Hepatocyte (in vitro differentiated cells): ENCODE measurements at regions not wholly inside any gene's neighbourhood (a gene's known extent, or its start where the extent isn't known, plus 50 kb on each side); places are given as distances from the start of the nearest gene placed in this dataset.

ENCODE experiments used
- DNase-seq: peaks from one replicate; pipeline ENCODE4 v3.0.0-alpha.2; 2016; ENCODE audit warnings: low spot score
- H2AFZ ChIP-seq: fragments of 200-600 bp; sonication (generic); 2 replicates; pipeline ENCODE4 v1.6.0; 2016; ENCODE audit warnings: antibody characterized with exemption, mild to moderate bottlenecking
- H3K27ac ChIP-seq: fragments of 200-600 bp; sonication (generic); 2 replicates; pipeline ENCODE4 v1.5.1; 2016; ENCODE audit warnings: mild to moderate bottlenecking
- H3K27me3 ChIP-seq: fragments of 200-600 bp; sonication (generic); 2 replicates; pipeline ENCODE4 v1.6.1; 2016
- H3K36me3 ChIP-seq: fragments of 200-600 bp; sonication (generic); replicated peaks from 2 replicates; pipeline ENCODE4 v1.5.1; 2016; ENCODE audit warnings: low read depth; ENCODE audit not compliant: insufficient read depth
- H3K4me1 ChIP-seq: fragments of 200-600 bp; sonication (generic); 2 replicates; pipeline ENCODE4 v1.5.1; 2016; ENCODE audit warnings: mild to moderate bottlenecking, moderate library complexity; ENCODE audit not compliant: insufficient read depth
- H3K4me2 ChIP-seq: fragments of 200-600 bp; sonication (generic); 2 replicates; pipeline ENCODE4 v1.6.0; 2016
- H3K4me3 ChIP-seq: fragments of 200-600 bp; sonication (generic); 2 replicates; pipeline ENCODE4 v1.5.1; 2016; ENCODE audit warnings: mild to moderate bottlenecking
- H3K79me2 ChIP-seq: fragments of 200-600 bp; sonication (generic); 2 replicates; pipeline ENCODE4 v1.6.0; 2017; ENCODE audit warnings: mild to moderate bottlenecking
- H3K9me2 ChIP-seq: fragments of 200-600 bp; sonication (generic); replicated peaks from 2 replicates; pipeline ENCODE4 v1.6.0; 2017; ENCODE audit warnings: mild to moderate bottlenecking; ENCODE audit not compliant: insufficient read depth
- H3K9me3 ChIP-seq: fragments of 200-600 bp; sonication (generic); 2 replicates; pipeline ENCODE4 v1.5.1; 2016; ENCODE audit warnings: low read depth, mild to moderate bottlenecking
- H4K20me1 ChIP-seq: fragments of 200-600 bp; sonication (generic); 2 replicates; pipeline ENCODE4 v1.6.0; 2016; ENCODE audit warnings: mild to moderate bottlenecking; ENCODE audit not compliant: insufficient read depth, poor library complexity, severe bottlenecking
- EZH2 ChIP-seq: fragments of 200-600 bp; sonication (generic); IDR thresholded peaks from 2 replicates; pipeline ENCODE4 v1.6.1; 2016; ENCODE audit warnings: antibody characterized with exemption, mild to moderate bottlenecking, borderline replicate concordance
- EZH2phosphoT487 ChIP-seq: fragments of 200-600 bp; sonication (generic); IDR thresholded peaks from one replicate; pipeline ENCODE4 v1.6.1; 2018; ENCODE audit warnings: antibody characterized with exemption, mild to moderate bottlenecking, low read depth, moderate library complexity; ENCODE audit not compliant: unreplicated experiment, severe bottlenecking
- WGBS: methylation state at CpG from one replicate; pipeline ENCODE4 v1.1.6; 2016; ENCODE audit warnings: low lambda C conversion rate; ENCODE audit errors: missing lambda C conversion rate; 5-methylcytosine and 5-hydroxymethylcytosine counted together
- TF ChIP-seq, protein P1 (sequence below): fragments of 200-600 bp; sonication (generic); IDR thresholded peaks from 2 replicates; pipeline ENCODE4 v1.5.1; 2016; ENCODE audit warnings: antibody characterized with exemption, mild to moderate bottlenecking; ENCODE audit not compliant: poor library complexity

DNA sequence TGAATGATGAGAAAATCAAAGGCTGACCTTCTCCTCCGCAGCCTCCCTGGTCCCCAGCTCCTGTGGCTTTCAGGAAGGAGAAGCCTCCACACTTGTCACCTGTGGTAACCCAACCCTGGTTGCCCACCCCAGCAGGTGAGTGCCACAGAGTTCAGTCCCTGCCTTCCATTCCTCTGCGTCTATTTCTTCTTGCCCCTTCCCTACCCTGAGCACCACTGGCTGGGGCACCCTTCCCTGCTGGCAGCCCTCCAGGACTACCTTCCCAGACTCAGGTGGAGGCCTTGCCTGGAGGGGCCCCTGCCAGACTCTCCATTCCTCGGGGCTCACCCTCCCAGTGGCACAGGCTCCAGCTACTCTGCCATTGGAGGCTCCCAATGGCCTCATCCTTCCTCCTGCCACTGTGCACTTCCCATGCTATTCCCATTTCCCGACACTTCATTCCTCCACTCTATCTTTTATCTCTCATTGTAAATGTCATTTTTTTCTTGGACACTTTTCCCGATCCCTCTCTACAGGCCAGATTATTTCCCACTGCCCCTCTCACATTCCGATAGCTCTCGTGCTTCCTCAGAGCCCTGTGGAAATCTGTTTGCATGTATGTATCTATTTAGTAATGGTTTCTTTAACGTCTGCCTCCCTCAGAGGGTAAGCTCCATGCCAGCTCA lies 90.6 kb upstream of the PCBD1 start:
- 72% methylated on average over 8 of the region's 8 CpGs for WGBS
- TF ChIP-seq EZH2phosphoT487 = no peak
- no peak for TF ChIP-seq EZH2
- TF ChIP-seq, protein P1, sequence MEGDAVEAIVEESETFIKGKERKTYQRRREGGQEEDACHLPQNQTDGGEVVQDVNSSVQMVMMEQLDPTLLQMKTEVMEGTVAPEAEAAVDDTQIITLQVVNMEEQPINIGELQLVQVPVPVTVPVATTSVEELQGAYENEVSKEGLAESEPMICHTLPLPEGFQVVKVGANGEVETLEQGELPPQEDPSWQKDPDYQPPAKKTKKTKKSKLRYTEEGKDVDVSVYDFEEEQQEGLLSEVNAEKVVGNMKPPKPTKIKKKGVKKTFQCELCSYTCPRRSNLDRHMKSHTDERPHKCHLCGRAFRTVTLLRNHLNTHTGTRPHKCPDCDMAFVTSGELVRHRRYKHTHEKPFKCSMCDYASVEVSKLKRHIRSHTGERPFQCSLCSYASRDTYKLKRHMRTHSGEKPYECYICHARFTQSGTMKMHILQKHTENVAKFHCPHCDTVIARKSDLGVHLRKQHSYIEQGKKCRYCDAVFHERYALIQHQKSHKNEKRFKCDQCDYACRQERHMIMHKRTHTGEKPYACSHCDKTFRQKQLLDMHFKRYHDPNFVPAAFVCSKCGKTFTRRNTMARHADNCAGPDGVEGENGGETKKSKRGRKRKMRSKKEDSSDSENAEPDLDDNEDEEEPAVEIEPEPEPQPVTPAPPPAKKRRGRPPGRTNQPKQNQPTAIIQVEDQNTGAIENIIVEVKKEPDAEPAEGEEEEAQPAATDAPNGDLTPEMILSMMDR = no peak
- Histone ChIP-seq H3K27me3 (no peaks in the 10 kb centered on the region), H3K9me3 (no peaks in the 10 kb centered on the region), H4K20me1 (no peaks in the 10 kb centered on the region), H3K79me2 (no peaks in the 10 kb centered on the region), H3K4me1 (no peaks in the 10 kb centered on the region), H3K36me3 (no peaks in the 10 kb centered on the region), H3K9me2 (no peaks in the 10 kb centered on the region), H3K27ac (no peak overlapping the region), H3K4me3 (no peak overlapping the region), H2AFZ (no peak overlapping the region), H3K4me2 (no peak overlapping the region)
- no peak for DNase-seq

DNA sequence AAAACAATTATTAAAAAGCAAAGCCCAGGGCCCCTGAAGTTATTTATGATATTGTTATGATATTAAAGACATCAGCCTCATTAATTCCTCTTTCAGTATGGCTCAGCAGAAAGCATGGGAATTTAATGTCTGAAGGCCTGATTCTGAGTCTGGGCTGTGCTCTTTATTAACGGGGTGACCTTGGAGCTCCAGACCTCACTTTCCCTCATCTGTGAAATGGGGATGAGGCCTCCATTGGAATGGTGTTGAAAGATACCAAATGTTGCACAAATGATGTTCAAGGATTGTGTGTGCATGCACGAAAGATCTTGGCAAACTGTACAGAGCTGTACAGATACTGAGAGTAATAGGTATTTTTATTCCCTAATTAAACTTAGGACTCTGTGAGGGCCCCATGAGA lies 92.3 kb upstream of the PCBD1 start:
- Histone ChIP-seq H3K36me3 (no peaks in the 10 kb centered on the region), H3K4me2 (no peak overlapping the region), H3K27me3 (no peaks in the 10 kb centered on the region), H4K20me1 (no peaks in the 10 kb centered on the region), H2AFZ (no peak overlapping the region), H3K27ac (no peak overlapping the region), H3K9me3 (no peaks in the 10 kb centered on the region), H3K79me2 (no peaks in the 10 kb centered on the region), H3K4me3 (no peak overlapping the region), H3K4me1 (peaks cover 5% of the 10 kb centered on the region), H3K9me2 (no peaks in the 10 kb centered on the region)
- TF ChIP-seq, protein P1 = no peak
- no peak for DNase-seq
- 85% methylated on average over 2 of the region's 2 CpGs for WGBS

DNA sequence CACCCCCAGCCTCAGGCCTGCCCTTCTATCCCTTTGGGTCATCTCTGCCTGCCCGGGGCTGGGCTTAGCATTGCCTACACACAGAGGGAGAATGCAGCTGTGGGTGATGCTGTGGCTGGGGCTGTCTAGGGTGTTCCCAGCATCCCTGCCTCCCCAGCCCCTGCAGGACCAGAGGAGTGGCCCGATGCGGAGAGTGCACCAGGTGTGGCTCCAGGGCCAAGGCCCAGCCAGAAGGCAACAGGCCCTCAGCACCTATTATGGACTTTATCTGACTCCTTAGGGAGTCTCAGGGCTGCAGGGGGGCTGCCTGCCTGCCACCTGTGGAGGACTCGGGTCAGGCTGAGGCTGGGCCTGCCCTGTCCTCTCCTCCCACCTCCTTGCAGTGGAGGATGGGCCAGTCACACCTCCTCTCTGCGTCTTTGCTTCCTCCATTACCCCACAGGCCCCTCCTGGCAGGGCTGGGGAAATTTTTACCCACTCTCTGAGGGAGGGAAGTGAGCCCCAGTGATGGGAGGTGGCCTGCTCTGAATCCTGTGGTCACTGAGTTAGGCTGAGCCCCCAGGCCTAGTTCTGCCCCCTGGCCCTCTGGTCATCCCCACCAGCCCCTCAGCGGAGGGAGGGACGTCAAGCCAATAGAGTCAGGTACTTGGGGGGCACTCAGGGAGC lies 92.9 kb upstream of the PCBD1 start:
- Histone ChIP-seq H3K9me2 (no peaks in the 10 kb centered on the region), H2AFZ (no peak overlapping the region), H3K9me3 (no peaks in the 10 kb centered on the region), H4K20me1 (no peaks in the 10 kb centered on the region), H3K27ac (no peak overlapping the region), H3K79me2 (no peaks in the 10 kb centered on the region), H3K4me1 (peaks cover 7% of the 10 kb centered on the region), H3K4me2 (no peak overlapping the region), H3K4me3 (no peak overlapping the region), H3K36me3 (no peaks in the 10 kb centered on the region), H3K27me3 (no peaks in the 10 kb centered on the region)
- 89% methylated on average over 7 of the region's 7 CpGs for WGBS
- no peak for DNase-seq
- TF ChIP-seq, protein P1 = no peak
- TF ChIP-seq EZH2phosphoT487 (no peak), EZH2 (no peak)
